HG03175 (cell line): ENCODE measurements at regions not wholly inside any gene's neighbourhood (a gene's known extent, or its start where the extent isn't known, plus 50 kb on each side); places are given as distances from the start of the nearest gene placed in this dataset.
"Not testable (repeated sequence)": the region's sequence is repeated elsewhere in the genome, so short reads cannot be mapped to it uniquely, and the experiment has no call there.

Experiments
- ATAC-seq: cut with Tn5 transposase; IDR thresholded peaks from one replicate; pipeline ENCODE4 v1.9.1; 2021; ENCODE audit warnings: mild to moderate bottlenecking, moderate library complexity; ENCODE audit not compliant: unreplicated experiment

DNA sequence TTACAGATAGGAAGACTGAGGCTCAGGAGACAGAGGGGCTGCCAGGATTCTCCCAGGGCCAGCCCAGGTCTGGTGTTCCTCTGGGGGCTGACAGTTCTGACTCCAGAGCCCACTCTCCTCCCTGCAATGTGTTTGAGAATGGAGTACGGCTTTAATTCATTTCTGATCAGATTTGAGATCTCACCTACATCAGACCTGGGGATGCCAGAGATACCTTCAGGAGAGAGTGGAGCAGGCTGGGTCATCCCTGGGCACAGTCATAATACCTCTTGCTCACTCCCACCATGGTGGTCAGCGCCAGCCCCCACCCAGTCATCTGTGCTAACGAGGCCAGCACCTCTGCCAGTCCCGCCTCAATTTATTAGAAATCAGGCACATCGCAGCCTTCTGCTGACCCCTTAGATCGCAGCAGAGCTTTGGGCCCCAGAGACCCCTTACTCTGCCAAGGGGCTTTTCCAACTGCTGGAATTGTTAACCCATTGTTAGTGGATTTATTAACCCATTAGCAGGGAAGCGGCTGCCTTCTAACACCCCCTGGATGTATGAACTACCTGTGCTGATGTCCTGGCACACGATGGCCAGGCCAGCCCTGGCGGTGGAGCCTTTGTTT, 352.1 kb downstream of the MATN1 start:
- no peak for ATAC-seq

DNA sequence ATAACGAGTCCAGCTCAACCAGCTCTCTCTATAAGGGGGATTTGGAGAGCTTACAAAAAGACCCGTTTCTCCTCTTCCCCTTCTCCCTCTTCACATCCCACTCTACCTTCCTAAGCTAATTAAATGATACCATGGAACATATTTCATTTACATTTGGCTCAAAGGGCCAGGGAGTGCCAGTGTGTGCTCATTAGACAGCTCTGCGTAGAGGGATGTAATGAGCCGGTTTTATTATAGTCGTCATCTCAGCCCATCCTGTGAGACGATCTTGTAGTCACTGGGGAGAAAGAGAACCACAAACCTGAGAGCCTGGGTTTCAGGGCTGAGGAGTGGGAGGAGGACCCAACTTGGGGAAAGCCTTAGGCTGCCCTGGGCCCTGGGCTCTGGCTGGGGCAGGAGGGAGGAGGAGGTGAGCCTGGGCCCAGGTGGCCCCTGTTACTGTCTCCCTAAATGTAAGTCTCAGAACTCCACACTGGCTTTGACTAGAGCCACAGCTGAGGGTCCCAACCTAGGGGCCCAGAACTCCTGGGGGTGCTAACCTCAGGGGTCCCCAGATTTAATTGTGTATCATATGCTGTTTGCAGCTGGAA, 354.6 kb downstream of the MATN1 start:
- no peak for ATAC-seq

DNA sequence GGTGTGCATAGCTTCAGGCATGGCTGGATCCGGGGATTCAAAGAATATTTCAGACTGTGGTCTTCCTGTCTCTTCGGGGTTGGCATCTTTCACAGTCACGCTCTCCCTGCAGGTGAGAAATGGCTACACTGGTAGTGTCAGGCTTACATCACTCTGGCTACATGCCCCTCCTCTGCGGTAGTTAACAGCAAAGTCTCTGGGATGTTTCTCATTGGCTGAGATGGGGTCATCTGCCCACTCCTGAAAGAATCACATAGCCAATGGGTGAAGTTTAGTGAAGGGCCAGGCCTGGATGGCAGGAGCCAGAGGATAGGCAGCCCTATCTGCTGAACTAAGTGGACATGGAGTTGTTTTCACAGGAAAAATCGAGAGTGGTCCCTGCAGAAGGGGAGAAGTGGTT, 356.5 kb downstream of the MATN1 start:
- ATAC-seq: no peak

DNA sequence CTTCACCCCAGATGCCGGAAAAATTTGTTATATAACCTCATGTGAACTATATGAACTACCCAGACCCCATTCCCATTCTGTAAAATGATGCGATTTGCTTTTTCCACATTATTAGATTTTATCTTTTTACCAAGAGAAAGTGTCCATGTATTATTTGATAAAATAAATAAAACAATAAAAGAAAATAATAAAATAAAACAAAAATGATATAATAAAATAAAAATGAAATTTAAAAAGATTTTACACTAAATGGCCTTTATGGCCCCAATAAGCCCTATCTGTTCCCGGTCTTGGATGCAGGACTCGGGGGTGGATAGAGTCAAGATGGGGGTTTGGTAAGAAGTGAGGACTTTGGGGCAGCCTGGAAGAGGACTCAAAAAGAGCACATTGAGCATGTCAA, 357.2 kb downstream of the MATN1 start:
- no peak for ATAC-seq

DNA sequence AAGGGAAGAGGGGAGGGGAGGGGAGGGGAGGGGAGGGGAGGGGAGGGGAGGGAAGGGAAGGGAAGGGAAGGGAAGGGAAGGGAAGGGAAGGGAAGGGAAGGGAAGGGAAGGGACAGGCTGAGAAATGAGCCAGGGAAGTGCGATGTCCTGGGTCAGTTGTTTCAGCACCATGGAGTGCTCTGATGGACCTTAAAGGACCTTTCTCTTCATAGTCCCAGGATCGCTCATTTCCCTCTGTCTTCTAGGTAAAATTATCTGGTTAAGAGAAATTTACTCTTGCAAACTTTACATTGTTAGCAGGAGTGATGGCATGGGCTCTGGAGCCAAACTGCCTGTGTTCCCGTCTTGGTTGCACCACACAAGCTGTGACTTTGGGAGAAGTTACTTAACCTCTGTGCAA, 357.8 kb downstream of the MATN1 start:
- ATAC-seq: no peak

DNA sequence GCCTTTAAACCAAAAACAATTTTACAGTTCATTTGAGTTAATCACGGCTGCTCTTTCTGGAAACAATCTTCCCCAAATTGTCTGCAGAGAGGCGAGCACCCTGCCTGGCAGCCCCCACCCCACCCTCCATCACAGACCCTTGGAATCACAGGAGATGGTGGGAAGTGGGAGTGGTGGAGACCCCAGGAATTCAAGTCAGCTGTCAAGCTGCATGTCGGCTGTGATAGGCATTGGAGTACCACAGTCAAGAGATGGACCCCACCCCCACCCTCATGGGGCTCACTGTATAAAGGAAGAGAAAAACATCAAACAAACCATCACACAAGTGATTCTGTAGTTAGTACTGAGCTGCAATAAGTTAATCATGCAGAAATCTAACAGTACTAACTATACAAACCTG, 360.4 kb downstream of the MATN1 start:
- no peak for ATAC-seq

DNA sequence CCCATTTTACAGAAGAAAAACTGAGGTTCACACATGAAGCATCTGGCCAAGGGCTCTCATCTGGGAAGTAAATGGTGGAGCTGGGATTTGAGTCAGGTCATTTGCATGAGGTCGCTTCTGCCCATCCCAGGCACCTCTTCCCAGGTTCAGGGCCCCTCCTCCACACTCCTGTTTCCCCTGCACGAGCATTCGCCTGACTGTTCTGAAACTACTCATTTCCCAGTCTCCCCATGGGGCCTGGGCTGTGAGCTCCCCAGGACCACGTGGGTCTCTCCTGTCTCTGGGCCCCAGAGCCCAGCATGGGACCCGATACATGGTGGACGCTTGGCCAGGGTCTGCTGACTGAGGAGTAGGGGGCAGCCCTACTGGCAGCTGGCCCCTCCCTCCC, 360.8 kb downstream of the MATN1 start:
- ATAC-seq: no peak

DNA sequence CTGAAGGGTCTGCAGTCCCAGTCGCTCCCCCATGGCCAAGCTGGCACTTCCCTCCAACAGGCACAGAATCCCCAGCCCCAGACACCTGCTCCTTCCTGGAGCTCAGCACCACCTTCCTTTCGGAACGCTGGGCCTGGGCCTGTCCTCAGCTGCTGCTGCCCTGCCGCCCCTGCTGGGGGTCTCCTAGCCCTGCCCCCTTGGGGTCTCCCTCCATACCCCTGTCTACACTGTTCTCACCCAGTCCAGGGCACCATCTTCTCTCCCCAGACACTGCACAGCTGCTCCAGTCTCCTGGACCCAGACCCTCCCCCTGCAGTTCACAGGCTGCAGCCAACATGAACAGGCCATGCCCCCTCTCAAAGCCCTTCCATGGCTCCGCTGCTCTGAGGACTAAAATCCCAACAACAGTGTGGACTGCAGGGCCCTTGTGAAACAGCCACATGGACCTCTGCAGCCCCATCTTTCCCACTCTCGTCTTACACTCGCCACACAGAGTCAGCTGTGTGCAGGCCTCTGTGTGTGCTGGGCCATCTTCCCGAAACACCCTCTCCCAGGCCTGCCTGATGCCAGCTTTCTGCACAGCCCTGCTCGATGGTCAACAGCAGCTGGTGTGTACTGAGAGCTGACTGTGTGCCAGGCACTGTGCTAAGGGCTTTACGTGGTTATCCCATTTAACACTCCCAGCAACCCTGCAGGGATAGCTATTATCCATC, 361.3 kb downstream of the MATN1 start:
- ATAC-seq: not testable (repeated sequence)

DNA sequence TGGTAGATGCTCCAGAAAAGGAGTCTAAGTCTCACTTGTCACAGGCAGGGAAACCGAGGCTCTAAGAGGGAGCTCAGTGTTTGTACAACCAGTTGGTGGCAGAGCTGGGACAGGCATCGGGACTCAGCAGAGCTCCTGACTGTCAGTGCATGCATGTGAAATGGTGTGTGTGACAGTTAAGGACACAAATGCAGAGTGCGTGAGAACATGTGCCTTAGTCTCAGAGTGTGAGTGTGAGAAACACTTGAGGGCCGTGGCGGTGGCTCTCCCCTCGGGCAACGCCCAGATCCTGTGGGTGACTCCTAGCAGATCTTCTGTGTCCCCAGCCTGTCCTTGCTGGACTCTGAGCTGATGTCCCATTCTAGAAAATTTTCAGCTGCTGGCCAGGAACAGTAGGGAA, 362.6 kb downstream of the MATN1 start:
- ATAC-seq: no peak

DNA sequence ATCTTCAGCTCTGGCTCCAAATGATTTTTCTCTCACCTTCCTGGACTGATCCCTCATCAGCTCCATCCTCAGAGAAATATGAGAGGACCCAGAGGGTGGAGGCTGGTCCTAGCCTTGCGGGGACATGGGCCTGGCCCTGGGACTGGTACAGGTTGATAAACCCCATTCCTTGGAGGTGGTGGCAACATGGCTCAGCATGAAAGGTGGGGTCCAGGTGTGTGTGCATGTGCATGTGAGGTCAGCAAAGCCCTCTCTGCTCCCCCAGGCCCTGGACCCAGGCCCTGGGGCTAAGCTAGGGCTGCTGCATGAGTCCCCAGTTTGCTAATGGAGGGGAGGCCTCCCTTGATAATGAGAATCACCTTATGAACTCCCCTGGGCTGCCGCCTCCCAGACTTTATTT, 363.1 kb downstream of the MATN1 start:
- no peak for ATAC-seq

DNA sequence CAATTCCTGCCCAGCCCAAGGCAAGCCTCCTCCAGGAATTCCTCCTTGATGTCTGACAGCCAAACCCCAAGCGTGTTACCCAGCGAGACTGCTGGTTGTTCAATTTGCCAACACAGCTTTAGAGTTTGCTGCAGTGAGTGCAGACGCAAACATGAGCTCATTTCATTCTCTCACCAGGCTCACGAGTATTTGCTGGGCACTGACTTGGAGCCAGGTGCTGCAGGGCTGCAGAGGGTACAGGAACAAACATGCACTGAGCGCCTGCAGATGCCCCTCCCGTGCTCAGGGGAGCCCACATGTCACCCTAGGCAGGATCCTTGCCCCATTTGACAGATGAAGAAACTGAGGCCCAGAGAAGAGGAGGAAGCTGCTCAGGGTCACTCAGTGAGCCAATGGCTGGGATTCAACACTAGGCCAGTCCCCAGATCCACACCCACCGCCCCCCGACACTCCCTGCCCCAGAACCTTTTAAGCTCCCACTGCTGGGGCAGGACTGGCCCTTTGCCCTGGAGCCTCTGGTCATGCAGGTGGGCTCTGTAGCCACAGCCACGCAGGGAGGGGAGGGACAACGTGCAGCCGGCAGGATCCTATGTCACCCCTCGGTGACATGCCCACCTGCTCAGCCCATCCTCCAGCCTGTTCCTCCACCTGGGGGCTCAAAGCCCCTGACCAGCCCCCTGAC, 363.7 kb downstream of the MATN1 start:
- ATAC-seq: no peak

DNA sequence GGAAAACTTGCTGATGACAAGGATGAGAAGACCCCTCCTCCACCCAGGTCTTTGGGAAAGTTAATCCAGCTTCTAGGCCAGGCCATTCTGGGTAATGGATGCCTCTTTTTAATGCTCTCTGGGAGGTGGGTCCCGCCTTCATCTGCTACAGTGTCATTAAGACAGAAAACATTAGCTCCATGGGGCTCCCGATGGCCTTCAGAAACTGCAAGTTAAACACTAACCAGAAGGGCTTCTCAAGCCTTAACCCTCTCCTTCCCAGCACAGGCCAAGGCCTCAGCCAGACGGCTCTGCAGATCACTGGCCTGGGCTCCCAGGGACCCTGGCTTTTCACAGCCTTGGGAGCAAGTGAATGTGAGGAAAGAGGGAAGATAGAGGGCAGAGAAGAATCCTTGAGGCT, 364.9 kb downstream of the MATN1 start:
- no peak for ATAC-seq

DNA sequence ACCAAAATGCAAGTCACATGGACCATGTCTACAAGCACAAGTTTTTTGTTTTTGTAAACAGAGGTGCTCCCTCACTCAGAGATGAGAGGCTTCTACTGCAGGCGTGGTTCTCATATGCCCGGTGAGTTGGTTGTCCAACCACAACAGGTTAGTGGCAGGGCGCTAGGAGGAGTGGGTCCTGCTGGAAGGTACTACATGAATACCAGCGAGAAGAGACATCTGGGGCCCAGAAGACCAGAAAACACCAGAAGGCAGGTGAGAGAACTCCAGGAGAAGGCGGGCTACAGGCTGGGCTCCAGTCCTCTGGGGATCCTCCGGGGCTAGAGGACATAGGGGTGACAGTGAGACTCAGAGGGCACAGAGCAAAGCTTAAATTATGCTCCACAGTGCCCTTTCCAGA, 366.5 kb downstream of the MATN1 start:
- ATAC-seq: no peak

DNA sequence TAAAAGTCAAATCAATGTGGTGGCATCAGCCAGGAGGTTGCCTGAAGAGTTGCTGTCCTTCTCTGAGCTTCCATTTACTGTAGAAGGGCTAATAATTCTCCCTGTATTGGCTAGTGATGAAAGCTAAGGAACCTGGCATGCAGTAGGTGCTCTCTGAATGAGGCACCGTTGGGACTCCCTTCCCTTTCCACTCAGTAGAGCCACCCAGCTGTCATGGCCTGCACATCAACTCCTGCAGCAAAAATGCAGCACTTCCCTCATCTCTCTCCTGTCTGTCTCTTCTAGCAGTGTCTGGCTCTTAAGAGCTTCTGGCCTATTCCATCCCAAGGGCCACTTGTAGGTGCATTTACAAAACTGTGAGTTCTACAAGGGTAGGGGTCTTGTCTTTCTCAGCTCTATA, 369.0 kb downstream of the MATN1 start:
- ATAC-seq: no peak

DNA sequence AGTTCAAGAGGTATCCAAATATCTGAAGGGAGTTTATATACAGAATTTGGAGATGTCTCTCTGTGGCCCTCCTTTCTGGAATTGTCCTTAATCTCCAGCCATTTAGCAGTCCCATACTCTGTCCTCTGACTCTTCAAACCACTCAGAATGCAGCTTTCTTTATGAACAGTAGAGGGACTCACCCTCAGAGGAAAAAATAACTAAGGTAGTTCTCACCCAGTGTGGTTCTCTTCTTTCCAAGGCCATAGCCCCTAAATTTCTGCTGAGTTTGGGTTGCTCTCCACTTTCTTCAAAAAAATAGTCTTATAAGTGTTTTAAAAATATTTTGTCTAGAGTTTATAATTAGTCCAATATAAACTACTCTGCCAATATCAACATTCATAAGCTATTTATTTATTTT, 369.7 kb downstream of the MATN1 start:
- ATAC-seq: no peak

DNA sequence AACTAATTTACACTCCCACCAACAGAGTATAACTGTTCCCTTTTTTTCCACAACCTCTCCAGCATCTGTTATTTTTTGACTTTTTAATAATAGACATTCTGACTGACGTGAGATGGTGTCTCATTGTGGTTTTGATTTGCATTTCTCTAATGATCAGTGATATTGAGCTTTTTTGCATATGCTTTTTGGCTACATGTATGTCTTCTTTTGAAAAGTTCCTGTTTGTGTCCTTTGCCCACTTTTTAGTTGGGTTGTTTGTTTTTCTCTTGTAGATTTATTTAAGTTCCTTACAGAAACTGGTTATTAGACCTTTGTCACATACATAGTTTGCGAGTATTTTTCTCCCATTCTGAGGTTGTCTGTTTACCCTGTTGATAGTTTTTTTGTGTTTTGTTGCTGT, 375.2 kb downstream of the MATN1 start:
- no peak for ATAC-seq

DNA sequence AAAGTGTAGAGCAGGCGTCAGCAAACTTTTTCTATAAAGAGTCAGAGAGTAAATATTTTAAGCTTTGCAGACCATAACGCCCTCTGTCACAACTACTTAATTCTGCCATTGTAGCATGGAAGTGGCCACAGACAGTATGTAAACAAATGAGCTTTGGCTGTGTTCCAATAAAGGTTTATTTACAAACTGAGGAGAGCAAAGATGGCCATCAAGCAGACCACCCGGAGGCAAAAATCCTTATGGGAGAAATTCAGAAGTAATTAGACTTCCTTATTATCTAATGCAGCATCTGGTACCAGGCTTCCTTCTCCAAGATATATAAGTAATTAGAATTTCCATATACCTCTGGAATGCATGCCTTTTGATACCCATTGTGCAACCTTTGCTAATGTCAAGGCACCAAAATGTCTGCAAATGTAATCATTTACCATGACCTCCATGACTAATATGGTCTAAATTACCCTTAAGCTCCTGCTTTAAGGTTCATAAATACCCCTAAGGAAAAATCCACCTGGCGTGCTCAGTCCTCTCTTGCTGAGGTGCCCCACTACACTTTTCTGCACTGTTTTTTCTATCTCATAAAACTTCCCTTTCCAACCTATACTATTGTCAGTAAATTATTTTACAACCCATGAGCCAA, 377.8 kb downstream of the MATN1 start:
- ATAC-seq: no peak

DNA sequence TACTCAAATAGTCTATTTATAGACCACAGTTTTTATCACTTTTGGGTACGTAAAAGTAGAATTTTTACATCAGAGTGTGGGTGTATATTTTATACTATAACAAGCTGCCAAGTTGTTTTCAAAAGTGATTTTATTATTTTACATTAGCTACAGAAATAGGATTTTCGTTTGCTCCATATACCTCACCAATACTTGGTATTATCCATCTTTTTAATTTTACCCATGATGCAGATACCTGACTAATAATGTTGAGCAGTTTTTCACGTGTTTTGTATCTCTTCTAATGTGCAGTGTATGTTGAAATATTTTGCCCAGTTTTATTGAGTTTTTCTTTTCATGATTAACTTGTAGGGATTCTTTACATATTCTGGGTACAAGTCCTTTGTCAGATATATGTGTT, 379.8 kb downstream of the MATN1 start:
- ATAC-seq: no peak

DNA sequence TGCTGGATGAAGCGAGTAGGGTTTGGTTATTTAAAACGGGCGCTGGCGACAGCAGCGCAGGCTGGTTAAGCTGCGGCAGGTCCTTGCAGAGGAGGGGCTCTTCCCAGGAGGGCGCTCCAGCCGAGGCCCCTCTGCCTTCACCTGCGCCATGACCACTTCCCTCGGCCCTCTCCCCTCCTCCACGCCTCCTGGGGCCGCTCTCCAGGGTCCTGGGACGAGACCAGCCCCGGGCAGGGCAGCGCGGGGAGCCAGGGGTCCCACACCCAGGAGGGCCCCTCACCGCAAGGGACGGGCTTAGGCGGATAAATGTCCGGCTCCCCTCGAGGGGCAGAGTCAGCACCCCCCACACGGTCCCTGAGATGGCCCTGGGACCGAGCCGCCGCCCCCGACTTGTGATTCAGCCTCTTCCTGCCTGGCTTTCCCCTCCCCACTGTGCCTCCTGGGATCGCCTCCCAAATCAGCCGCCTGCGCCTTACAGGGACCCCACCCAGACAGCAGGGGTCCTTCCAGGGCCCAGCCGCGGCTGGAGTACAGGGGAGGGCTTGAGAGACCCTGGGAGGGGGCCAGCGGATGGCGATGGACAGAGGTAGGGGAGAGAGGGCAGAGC, 380.7 kb downstream of the MATN1 start:
- no peak for ATAC-seq

DNA sequence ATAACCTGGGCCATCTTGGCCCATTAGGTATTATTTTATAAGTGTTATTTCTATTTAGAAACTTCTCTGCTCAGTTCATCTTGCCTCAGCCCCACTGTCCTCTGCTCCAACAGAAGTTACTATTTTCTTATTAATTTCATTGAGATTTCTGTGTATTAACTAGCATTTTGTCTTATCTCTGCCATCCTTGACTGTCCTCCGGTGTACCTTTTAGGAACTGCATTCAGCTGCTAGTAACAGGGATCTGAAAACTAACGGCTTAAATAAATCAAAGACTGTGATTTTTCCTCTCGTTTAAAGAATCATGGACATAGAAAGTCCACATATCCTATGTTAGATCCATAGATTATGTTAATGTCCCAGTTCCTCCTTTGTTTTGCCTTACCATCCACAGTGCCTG, 382.5 kb downstream of the MATN1 start:
- no peak for ATAC-seq

DNA sequence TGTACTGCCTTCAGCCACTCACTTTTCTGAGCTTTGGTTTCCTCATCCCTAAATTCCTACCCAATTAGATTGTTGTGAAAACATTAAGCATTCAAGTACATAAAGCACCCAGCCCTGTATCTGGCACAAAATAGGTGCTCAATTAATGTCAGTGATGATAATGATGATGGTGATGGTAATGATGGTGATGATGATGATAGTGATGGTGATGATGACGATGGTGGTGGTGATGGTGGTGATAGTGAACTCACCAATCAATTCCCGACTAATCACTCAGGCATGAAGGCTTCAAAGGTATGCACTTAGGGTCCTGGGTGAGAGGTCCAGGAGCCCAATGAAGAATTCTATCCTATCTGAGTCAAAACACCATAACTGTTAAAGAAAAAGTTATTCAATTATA, 383.5 kb downstream of the MATN1 start:
- ATAC-seq: no peak
